Inferior parietal cortex (tissue), 1 donor: ENCODE measurements at regions not wholly inside any gene's neighbourhood (a gene's known extent, or its start where the extent isn't known, plus 50 kb on each side); places are given as distances from the start of the nearest gene placed in this dataset.
"Not testable (repeated sequence)": the region's sequence is repeated elsewhere in the genome, so short reads cannot be mapped to it uniquely, and the experiment has no call there.

ENCODE experiments used
- DNase-seq: peaks from one replicate; pipeline ENCODE4 v3.0.0-alpha.2; 2016; ENCODE audit errors: extremely low spot score

GRCh38 chr3:130800829-130801228 lies 54.2 kb upstream of the PIK3R4 start:
- no peak for DNase-seq

GRCh38 chr3:130801473-130801872 lies 54.8 kb upstream of the PIK3R4 start:
- DNase-seq = no peak

- no peak for DNase-seq
These were observed 64.9 kb upstream of the PIK3R4 start for GRCh38 chr3:130811557-130811956.

GRCh38 chr3:130814691-130815472 lies 68.3 kb upstream of the PIK3R4 start:
- no peak for DNase-seq

GRCh38 chr3:130816561-130817445 lies 70.2 kb upstream of the PIK3R4 start:
- no peak for DNase-seq

- DNase-seq = not testable (repeated sequence)
These were observed 71.4 kb upstream of the PIK3R4 start for GRCh38 chr3:130818066-130818465.

- peak; percentile 32 for DNase-seq
These were observed 72.9 kb upstream of the ATP2C1 start for GRCh38 chr3:130820976-130821375.

GRCh38 chr3:130821806-130822205 lies 72.1 kb upstream of the ATP2C1 start:
- no peak for DNase-seq

GRCh38 chr3:130823241-130823884 lies 70.5 kb upstream of the ATP2C1 start:
- no peak for DNase-seq

- no peak for DNase-seq
These were observed 69.9 kb upstream of the ATP2C1 start for GRCh38 chr3:130823996-130824395.

GRCh38 chr3:130825762-130826299 lies 68.1 kb upstream of the ATP2C1 start:
- no peak for DNase-seq

- DNase-seq = no peak
These were observed 67.2 kb upstream of the ATP2C1 start for GRCh38 chr3:130826516-130827182.

- DNase-seq = no peak
These were observed 66.4 kb upstream of the ATP2C1 start for GRCh38 chr3:130827486-130827885.

GRCh38 chr3:130828948-130829947 lies 64.6 kb upstream of the ATP2C1 start:
- DNase-seq = no peak

- DNase-seq = no peak
These were observed 62.0 kb upstream of the ATP2C1 start for GRCh38 chr3:130831719-130832400.

- DNase-seq = not testable (repeated sequence)
These were observed 61.5 kb upstream of the ATP2C1 start for GRCh38 chr3:130832401-130832746.

- no peak for DNase-seq
These were observed 59.4 kb upstream of the ATP2C1 start for GRCh38 chr3:130834476-130834875.

- DNase-seq = no peak
These were observed 58.4 kb upstream of the ATP2C1 start for GRCh38 chr3:130835483-130835882.

- DNase-seq = no peak
These were observed 54.8 kb upstream of the ATP2C1 start for GRCh38 chr3:130838898-130839600.
